GM13976 (cell line): ENCODE measurements at regions not wholly inside any gene's neighbourhood (a gene's known extent, or its start where the extent isn't known, plus 50 kb on each side); places are given as distances from the start of the nearest gene placed in this dataset.

Experiments
- DNase-seq: peaks from one replicate; pipeline ENCODE4 v3.0.0; 2012; ENCODE audit warnings: low spot score
- CTCF ChIP-seq: IDR thresholded peaks from 2 replicates; pipeline ENCODE4 v1.5.1; 2012; ENCODE audit warnings: borderline replicate concordance, mild to moderate bottlenecking; ENCODE audit not compliant: insufficient read depth; ENCODE audit errors: extremely low read depth, missing control alignments, control extremely low read depth
- in situ Hi-C: fragments of 300-500 bp; cut with MboI; formaldehyde crosslinking; loops from one replicate; pipeline ENCODE4 v1.12.0; 2022; ENCODE audit warnings: low sequenced_read_pairs, mixed read lengths, inconsistent platforms; ENCODE audit not compliant: unreplicated experiment

DNA sequence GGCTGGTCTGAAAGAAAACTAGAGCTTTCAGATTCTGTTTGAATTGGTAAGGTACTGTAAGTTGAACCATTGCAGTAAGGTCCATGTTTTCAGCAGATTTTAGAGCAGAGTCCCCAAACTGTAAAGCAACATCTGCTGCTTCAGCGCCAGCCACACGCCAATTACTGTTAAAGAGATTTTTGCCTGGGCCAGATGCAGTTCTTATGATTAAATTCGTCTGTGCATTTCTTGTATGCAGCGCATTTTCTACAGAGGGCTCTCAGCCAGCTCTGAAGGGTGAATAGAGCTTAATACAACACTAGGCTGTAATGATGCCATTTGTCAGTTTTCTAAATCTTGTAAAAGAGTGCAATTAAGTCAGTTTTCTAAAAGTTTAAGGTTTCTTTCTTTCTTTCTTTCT is 246.3 kb downstream of the COX7C start:
- DNase-seq, result no peak
- in situ Hi-C loops, result no loop called here
- no peak for TF ChIP-seq CTCF

DNA sequence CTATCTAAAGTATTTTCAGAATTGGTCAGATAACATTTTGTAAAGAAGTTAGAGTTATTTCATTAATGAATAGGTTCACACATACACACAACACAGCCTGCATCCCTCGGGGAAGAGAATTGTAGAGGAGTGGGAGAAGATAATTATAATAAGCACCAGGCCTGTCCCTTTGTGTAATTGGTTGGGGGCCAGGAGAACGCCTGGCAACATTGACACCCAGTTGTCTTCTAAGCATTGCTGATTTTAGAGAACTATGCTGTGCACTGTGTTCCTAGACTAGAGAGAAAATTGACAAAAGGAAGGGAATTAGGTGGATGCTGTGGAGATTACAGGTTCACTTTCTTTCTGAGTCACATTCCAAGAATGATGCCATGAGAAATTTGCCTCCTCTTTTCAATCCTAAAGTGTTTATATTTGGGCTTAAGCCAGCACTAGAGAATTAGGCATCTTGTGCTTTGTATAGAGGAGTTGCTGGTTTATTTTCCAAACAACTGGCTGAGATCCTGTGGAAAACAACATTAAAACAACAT is 247.6 kb downstream of the COX7C start:
- DNase-seq, result no peak
- no peak for TF ChIP-seq CTCF
- in situ Hi-C loops, result no loop called here

DNA sequence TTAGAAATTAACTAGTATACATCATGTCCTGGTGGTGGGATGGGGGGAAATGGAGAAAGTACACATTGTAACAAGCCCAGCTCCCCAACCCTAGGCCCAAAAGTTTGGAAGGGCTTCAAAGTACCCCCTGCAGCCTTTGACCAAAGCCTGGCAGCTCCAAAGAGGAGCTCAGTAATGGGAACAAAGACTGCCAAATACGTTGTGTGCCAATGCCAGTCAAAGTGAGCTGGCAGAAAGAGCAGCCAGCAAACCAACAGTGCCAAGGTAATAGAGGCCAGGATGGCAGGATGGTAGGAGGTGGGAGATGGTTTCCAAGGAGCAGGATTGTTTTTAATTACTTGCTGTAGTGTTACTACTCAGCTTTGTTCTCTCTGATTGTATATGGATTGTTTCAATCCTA is 248.3 kb downstream of the COX7C start:
- in situ Hi-C loops, result no loop called here
- TF ChIP-seq CTCF, result no peak

DNA sequence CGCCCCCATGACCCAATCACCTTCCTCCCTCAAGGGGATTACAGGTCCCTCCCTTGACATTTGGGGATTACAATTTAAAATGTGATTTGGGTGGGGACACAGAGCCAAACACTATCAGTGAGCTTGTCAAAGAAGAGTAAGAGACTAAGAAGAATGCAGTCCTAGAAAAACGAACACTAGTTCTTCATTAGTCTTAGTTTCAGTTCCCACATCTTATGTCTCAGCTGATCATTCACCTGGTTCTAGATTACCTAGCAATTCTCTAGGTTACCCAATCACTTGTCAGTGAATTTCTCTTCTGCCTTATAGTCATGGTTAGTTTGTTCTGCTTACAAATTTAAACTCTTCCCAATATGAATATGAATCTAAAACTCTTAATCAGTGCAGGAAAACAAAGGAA is 251.5 kb downstream of the COX7C start:
- no peak for TF ChIP-seq CTCF

More for the DNA sequence above, 248.3 kb downstream of the COX7C start:
- no peak for DNase-seq

DNA sequence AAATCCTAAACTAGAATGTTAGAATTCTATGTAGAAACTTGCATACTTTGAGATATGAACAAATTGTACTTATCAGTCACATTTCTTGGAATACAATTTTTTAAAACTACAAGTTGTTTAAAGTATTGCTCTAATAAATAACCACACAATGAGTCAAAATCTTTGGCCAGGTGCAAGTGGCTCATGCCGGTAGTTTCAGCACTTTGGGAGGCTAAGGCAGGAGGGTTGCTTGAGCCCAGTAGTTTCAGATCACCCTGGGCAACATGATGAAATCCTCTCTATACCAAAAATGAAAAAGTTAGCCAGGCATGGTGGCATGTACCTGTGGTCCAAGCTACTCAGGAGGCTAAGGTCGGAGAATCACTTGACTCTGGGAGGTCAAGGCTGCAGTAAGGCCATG is 257.8 kb downstream of the COX7C start:
- in situ Hi-C loops, result no loop called here
- no peak for DNase-seq
- TF ChIP-seq CTCF, result no peak

More for the DNA sequence above, 251.5 kb downstream of the COX7C start:
- no peak for DNase-seq
- in situ Hi-C loops, result no loop called here

DNA sequence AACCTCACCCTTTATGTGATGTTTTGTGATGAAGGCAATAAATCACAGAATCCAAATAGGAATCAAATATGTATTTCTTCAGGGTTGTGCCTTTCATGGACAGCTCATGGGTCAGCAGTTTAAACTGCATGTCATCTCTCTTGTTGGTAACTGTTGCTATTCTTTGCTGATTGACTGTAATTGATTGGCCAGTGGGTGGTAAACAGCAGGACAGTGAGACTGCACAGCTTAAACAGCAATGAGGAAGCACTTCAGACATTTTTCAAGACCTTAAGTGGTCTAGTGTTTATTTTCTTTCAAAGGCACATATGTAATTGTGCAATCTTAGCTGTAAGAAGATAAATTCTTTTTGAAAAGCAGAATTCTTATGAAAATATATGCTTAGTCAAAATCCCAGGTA is 260.5 kb downstream of the COX7C start:
- in situ Hi-C loops, result no loop called here
- DNase-seq, result no peak
- no peak for TF ChIP-seq CTCF

GRCh38 chr5:86879086-86879485 is 261.3 kb downstream of the COX7C start:
- DNase-seq, result no peak
- TF ChIP-seq CTCF, result no peak
- in situ Hi-C loops, result no loop called here
